Adrenal gland (tissue), 9 donors: ENCODE measurements at regions not wholly inside any gene's neighbourhood (a gene's known extent, or its start where the extent isn't known, plus 50 kb on each side); places are given as distances from the start of the nearest gene placed in this dataset.

Experiments used
- DNase-seq, 7 donors: peaks; one replicate each; pipeline ENCODE4 v3.0.0-alpha.2; 2019 to 2020
- H3K27ac ChIP-seq, 5 donors: fragments of 200-600 bp; sonication (generic) in 4 of 5; 1 replicate in 3 of 5; 2 replicates in 2 of 5; pipeline versions ENCODE4 v1.5.1 to v1.8.0; 2016 to 2020; ENCODE audit warnings: mild to moderate bottlenecking in 1 of 5
- H3K27me3 ChIP-seq: fragments of 200-600 bp; 2 replicates; pipeline ENCODE4 v1.8.0; 2021
- H3K36me3 ChIP-seq, 2 donors: fragments of 200-600 bp; replicated peaks in 1 of 2; 1 replicate in 1 of 2; 2 replicates in 1 of 2; pipeline versions ENCODE4 v1.5.1 to v1.8.0; 2018 to 2022
- H3K4me1 ChIP-seq, 2 donors: fragments of 200-600 bp; replicated peaks in 1 of 2; 1 replicate in 1 of 2; 2 replicates in 1 of 2; pipeline versions ENCODE4 v1.5.1 to v1.8.0; 2018 to 2021
- H3K4me3 ChIP-seq, 4 donors: fragments of 200-600 bp; sonication (generic) in 3 of 4; one replicate each; pipeline ENCODE4 v1.5.1; 2016 to 2018
- H3K9me3 ChIP-seq, 3 donors: fragments of 200-600 bp; sonication (generic) in 1 of 3; replicated peaks in 1 of 3; 1 replicate in 2 of 3; 2 replicates in 1 of 3; pipeline versions ENCODE4 v1.5.1 to v1.8.0; 2016 to 2021
- POLR2A ChIP-seq, 2 donors: fragments of 450-650 bp; IDR thresholded peaks; one replicate each; pipeline ENCODE4 v1.6.1; 2017; ENCODE audit warnings: antibody characterized with exemption in 2 of 2, mild to moderate bottlenecking in 2 of 2, moderate library complexity in 1 of 2
- WGBS, 4 donors: extraction: QIAGEN DNeasy Blood & Tissue Kit in 2 of 4; methylation state at CpG; one replicate each; pipeline versions ENCODE4 v1.1.5 to v1.1.7; 2013 to 2017; 5-methylcytosine and 5-hydroxymethylcytosine counted together
- intact Hi-C, 2 donors: fragments of 100-400 bp; cut with DNase I; formaldehyde crosslinking; loops; one replicate each; pipeline versions ENCODE4 v1.14.1 to v1.15.0; 2022 to 2023
- TF ChIP-seq, protein P1 (sequence below), 6 experiments: fragments of 450-650 bp in 4 of 6; fragments of 200-600 bp in 2 of 6; sonication (generic) in 1 of 6; IDR thresholded peaks; 1 replicate in 5 of 6; 2 replicates in 1 of 6; pipeline versions ENCODE4 v1.5.1 to v1.8.0; 2016 to 2021; ENCODE audit warnings: antibody characterized with exemption in 6 of 6, mild to moderate bottlenecking in 2 of 6, moderate library complexity in 1 of 6
- donor health status: healthy with polysubstance abuse.
- donor health status: Bipolar disorder and iron deficiency.
- donor health status: DM: yes; HTN: yes; CAD: no.
- donor health status: DM: no; HTN: no; CAD: no.
- donor health status: DM: no; HTN: no; CAD: no.

DNA sequence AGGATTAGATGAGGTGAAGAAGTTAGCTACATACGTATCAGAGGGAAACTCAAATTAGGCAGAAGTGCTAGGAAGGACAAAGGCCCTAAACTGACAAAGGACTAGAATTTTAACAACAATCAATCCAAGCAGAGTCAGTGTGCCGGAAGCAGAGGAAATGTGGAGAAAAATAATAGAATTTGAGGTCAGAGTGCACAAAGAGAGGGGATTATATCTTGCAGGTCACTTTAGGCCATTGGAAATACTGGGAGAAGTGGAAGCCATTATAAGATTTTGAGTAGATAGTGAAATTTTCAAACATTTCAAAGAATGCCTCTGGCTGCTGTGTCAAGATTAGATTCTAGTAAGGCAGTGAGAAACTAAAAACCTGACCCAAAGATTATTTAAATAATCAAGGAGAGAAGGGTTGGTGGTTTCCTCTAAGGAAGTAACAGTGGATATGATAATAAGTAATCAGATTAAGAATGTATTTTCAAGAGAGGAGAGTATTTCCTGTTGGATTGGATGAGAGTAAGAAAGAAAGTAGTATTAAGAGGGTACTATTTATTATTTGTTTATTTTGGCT lies 889.2 kb upstream of the NCAM2 start:
- Histone ChIP-seq H3K36me3 (no peaks in the 10 kb centered on the region), H3K4me3 (no peak overlapping the region), H3K9me3 (no peaks in the 10 kb centered on the region), H3K27me3 (no peaks in the 10 kb centered on the region), H3K27ac (no peak overlapping the region), H3K4me1 (no peaks in the 10 kb centered on the region)
- TF ChIP-seq POLR2A (IDR thresholded peaks at IDR 0.05), result no peak
- TF ChIP-seq, protein P1, sequence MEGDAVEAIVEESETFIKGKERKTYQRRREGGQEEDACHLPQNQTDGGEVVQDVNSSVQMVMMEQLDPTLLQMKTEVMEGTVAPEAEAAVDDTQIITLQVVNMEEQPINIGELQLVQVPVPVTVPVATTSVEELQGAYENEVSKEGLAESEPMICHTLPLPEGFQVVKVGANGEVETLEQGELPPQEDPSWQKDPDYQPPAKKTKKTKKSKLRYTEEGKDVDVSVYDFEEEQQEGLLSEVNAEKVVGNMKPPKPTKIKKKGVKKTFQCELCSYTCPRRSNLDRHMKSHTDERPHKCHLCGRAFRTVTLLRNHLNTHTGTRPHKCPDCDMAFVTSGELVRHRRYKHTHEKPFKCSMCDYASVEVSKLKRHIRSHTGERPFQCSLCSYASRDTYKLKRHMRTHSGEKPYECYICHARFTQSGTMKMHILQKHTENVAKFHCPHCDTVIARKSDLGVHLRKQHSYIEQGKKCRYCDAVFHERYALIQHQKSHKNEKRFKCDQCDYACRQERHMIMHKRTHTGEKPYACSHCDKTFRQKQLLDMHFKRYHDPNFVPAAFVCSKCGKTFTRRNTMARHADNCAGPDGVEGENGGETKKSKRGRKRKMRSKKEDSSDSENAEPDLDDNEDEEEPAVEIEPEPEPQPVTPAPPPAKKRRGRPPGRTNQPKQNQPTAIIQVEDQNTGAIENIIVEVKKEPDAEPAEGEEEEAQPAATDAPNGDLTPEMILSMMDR (IDR thresholded peaks at IDR 0.05), result no peak
- no peak for DNase-seq
- 53 to 73% (median 67%) methylated on average over 2 of the region's 2 CpGs for WGBS, 4 donors
- intact Hi-C loops, result no loop called here

DNA sequence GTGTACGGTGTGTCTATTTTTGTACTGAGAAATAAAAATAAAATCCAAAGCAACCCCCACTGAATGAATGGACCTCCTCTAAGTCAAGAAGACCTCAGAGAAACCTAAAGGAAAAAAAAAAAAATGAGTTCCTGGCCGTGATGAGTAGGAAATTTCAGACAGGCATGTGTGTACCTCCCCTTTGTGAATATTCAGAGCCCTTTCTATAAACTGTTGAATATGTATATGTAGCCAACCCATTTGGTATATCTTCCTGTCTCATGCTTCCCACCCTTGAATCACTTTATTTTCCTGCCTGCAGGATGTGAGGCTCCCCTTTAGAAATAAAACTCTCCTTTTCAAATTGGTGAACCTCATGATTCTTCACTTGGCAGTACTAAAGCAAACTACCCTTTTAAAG lies 887.8 kb upstream of the NCAM2 start:
- intact Hi-C loops, result no loop called here
- 54 to 66% (median 60%) methylated on average over 2 of the region's 2 CpGs for WGBS, 4 donors
- TF ChIP-seq POLR2A (IDR thresholded peaks at IDR 0.05), result no peak
- TF ChIP-seq, protein P1 (IDR thresholded peaks at IDR 0.05), result no peak

DNA sequence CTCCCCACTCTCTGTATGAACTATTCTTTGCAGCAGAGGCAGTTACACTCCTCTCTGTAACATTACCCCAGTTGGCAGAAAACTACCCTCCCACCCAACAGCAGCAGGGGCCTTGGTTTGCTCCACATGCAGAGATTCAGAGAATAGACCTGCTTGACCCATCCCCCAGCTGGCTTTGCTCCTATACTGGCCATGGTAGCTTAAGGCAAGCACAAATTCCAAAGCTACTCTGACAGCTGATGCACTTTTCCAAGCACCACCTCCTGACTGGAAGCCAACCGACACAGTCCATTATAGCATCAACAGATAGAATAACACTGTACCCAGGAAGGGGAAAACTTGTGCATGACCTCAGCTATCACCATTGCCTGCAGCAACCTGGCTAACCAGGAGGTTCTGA lies 846.5 kb upstream of the NCAM2 start:
- WGBS, 4 donors, result 57 to 95% (median 90%) methylated on average over 1 of the region's 1 CpG
- no peaks in the 10 kb centered on the region for H3K27me3 ChIP-seq
- no peaks in the 10 kb centered on the region for H3K9me3 ChIP-seq
- H3K36me3 ChIP-seq, result no peaks in the 10 kb centered on the region
- H3K4me3 ChIP-seq, result no peak overlapping the region
- no peak overlapping the region for H3K27ac ChIP-seq
- TF ChIP-seq POLR2A (IDR thresholded peaks at IDR 0.05), result no peak
- TF ChIP-seq, protein P1 (IDR thresholded peaks at IDR 0.05), result no peak
- no peaks in the 10 kb centered on the region for H3K4me1 ChIP-seq
- intact Hi-C loops, result no loop called here
- DNase-seq, result no peak

More for the DNA sequence above, 887.8 kb upstream of the NCAM2 start:
- Histone ChIP-seq H3K9me3 (no peaks in the 10 kb centered on the region), H3K36me3 (no peaks in the 10 kb centered on the region), H3K4me1 (no peaks in the 10 kb centered on the region), H3K27ac (no peak overlapping the region), H3K27me3 (no peaks in the 10 kb centered on the region), H3K4me3 (no peak overlapping the region)
- DNase-seq, result no peak

DNA sequence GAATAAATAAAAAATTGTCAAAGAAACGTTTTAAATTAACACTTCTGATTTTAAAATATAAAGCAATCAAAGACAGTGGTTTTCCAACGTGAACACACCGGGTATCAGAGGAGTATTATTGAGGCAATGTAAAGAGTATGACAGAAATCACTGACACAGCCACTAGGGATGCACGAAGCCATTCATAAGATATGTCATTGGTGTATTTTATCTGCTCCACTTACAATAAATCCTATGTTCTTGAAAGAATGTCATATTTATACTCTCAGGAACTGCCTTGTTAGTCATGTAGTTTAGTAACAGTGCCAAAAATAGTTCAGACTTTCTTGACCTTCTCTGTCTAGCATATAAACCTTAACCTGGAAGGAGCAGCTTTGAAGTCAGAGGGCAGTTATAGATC lies 835.0 kb upstream of the NCAM2 start:
- intact Hi-C loops, result no loop called here
- Histone ChIP-seq H3K36me3 (no peaks in the 10 kb centered on the region), H3K27ac (no peak overlapping the region), H3K4me3 (no peak overlapping the region), H3K9me3 (no peaks in the 10 kb centered on the region), H3K27me3 (no peaks in the 10 kb centered on the region), H3K4me1 (no peaks in the 10 kb centered on the region)
- WGBS, 4 donors, result 24 to 29% (median 27%) methylated on average over 4 of the region's 4 CpGs
- TF ChIP-seq, protein P1 (IDR thresholded peaks at IDR 0.05), result no peak
- no peak for TF ChIP-seq POLR2A (IDR thresholded peaks at IDR 0.05)
- no peak for DNase-seq
